Tibial nerve (tissue), 4 donors: ENCODE measurements at regions not wholly inside any gene's neighbourhood (a gene's known extent, or its start where the extent isn't known, plus 50 kb on each side); places are given as distances from the start of the nearest gene placed in this dataset.
"Not testable (repeated sequence)": the region's sequence is repeated elsewhere in the genome, so short reads cannot be mapped to it uniquely, and the experiment has no call there.

Experiments used
- DNase-seq, 2 donors: peaks; one replicate each; pipeline ENCODE4 v3.0.0-alpha.2; 2019; ENCODE audit warnings: low spot score in 2 of 2
- H3K27ac ChIP-seq, 4 donors: fragments of 200-600 bp; sonication (generic) in 3 of 4; one replicate each; pipeline ENCODE4 v1.5.1; 2017 to 2019; ENCODE audit warnings: mild to moderate bottlenecking in 1 of 4
- H3K27me3 ChIP-seq, 2 donors: fragments of 200-600 bp; sonication (generic) in 1 of 2; one replicate each; pipeline versions ENCODE4 v1.5.1 to v1.6.0; 2017 to 2019
- H3K36me3 ChIP-seq, 3 donors: fragments of 200-600 bp; sonication (generic); one replicate each; pipeline ENCODE4 v1.5.1; 2018 to 2019
- H3K4me1 ChIP-seq, 4 donors: fragments of 200-600 bp; sonication (generic) in 3 of 4; one replicate each; pipeline ENCODE4 v1.5.1; 2017 to 2019
- H3K4me3 ChIP-seq, 4 donors: fragments of 200-600 bp; sonication (generic) in 3 of 4; one replicate each; pipeline ENCODE4 v1.5.1; 2017 to 2019; ENCODE audit warnings: mild to moderate bottlenecking in 1 of 4, moderate library complexity in 1 of 4
- H3K9me3 ChIP-seq, 4 donors: fragments of 200-600 bp; sonication (generic) in 3 of 4; one replicate each; pipeline ENCODE4 v1.5.1; 2017 to 2019
- WGBS, 2 donors: methylation state at CpG; one replicate each; pipeline ENCODE4 v1.1.5; 2018; 5-methylcytosine and 5-hydroxymethylcytosine counted together

DNA sequence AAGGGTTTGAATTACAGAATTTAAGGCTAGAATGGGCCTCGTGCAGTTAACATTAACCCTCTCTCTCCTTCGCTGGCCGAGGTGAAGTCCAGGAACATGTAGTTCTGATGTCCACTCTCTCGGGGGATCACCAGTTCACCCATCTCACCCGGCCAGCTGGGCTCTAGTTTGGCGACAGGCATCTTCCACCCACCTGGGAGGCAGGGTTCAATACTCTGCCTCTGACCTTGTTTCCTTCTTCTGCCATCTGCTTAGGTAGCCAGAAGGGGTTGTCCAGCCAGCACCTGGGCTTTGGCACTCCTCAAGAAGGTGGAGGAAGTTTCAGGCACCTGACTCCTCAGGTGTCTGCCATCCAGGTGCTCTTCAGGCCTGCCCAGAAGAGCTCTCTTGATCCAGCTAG lies 2857.8 kb downstream of the RPIA start:
- H3K4me3 ChIP-seq, H3K9me3 ChIP-seq, H3K36me3 ChIP-seq, H3K27me3 ChIP-seq, H3K27ac ChIP-seq, H3K4me1 ChIP-seq, DNase-seq: not testable (repeated sequence)
- WGBS, 2 donors, result 77 to 80% methylated on average over 6 of the region's 6 CpGs

DNA sequence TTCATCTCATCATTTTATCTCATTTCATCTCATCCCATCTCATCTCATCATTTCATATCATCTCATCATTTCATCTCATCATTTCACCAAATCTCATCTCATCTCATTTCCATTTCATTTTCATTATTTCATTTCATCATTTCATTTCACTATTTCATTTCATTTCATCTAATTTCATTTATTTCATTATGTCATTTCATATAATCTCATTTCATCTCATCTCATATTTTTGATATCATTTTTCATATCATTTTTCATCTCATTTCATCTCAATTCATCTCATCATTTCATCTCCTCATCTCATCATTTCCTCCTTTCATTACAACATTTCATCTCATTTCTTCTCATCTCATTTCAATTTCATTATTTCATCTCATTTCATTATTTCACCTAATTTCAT lies 2866.8 kb downstream of the RPIA start:
- not testable (repeated sequence) for H3K4me1 ChIP-seq, H3K27ac ChIP-seq, H3K9me3 ChIP-seq, H3K36me3 ChIP-seq, H3K4me3 ChIP-seq, DNase-seq, H3K27me3 ChIP-seq

- WGBS, 2 donors, result 88 to 95% methylated on average over 1 of the region's 1 CpG
- not testable (repeated sequence) for H3K4me3 ChIP-seq, H3K27me3 ChIP-seq, H3K9me3 ChIP-seq, H3K36me3 ChIP-seq, H3K4me1 ChIP-seq, DNase-seq, H3K27ac ChIP-seq
Measured at GRCh38 chr2:91559269-91559668, 2867.8 kb downstream of the RPIA start.

GRCh38 chr2:91559886-91560614 lies 2868.6 kb downstream of the RPIA start:
- DNase-seq, H3K4me1 ChIP-seq, H3K27ac ChIP-seq, H3K4me3 ChIP-seq, H3K9me3 ChIP-seq, H3K36me3 ChIP-seq, H3K27me3 ChIP-seq: not testable (repeated sequence)

DNA sequence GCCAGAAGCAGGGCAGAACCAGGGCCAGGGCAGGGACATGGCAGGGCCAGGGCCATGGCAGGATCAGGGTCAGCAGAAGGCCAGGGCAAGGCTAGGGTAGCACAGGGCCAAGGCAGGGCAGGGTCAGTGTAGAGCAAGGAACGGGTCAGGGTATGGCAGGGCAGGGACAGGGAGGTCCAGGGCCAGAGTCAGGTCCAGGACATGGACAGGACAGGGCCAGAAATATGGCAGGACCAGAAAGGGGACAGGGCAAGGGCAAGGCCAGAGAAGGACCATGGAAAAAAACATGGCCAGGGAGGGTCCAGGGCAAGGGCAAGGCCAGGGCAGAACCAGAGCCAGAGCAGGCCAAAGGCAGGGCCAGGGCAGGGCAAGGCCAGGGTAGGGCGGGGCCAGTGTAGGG lies 2870.7 kb downstream of the RPIA start:
- H3K4me3 ChIP-seq, H3K27ac ChIP-seq, H3K9me3 ChIP-seq, DNase-seq, H3K27me3 ChIP-seq, H3K36me3 ChIP-seq, H3K4me1 ChIP-seq: not testable (repeated sequence)
- 60 to 83% methylated on average over 1 to 2 of the region's 2 CpGs for WGBS, 2 donors

- not testable (repeated sequence) for H3K4me1 ChIP-seq, H3K4me3 ChIP-seq, H3K36me3 ChIP-seq, H3K27ac ChIP-seq, H3K27me3 ChIP-seq, H3K9me3 ChIP-seq, DNase-seq
- WGBS, 2 donors, result 78 to 97% methylated on average over 3 of the region's 3 CpGs
Measured at GRCh38 chr2:91564700-91565099, 2873.2 kb downstream of the RPIA start.

- H3K36me3 ChIP-seq, H3K27me3 ChIP-seq, H3K4me1 ChIP-seq, DNase-seq, H3K9me3 ChIP-seq, H3K4me3 ChIP-seq, H3K27ac ChIP-seq: not testable (repeated sequence)
- 83 to 90% methylated on average over 4 to 5 of the region's 7 CpGs for WGBS, 2 donors
Measured at GRCh38 chr2:91565689-91566430, 2874.4 kb downstream of the RPIA start.

GRCh38 chr2:91566611-91567010 lies 2875.1 kb downstream of the RPIA start:
- 77 to 94% methylated on average over 6 to 8 of the region's 8 CpGs for WGBS, 2 donors
- not testable (repeated sequence) for DNase-seq

GRCh38 chr2:91567546-91568335 lies 2876.3 kb downstream of the RPIA start:
- not testable (repeated sequence) for H3K27ac ChIP-seq, H3K4me1 ChIP-seq, H3K4me3 ChIP-seq, DNase-seq, H3K36me3 ChIP-seq, H3K9me3 ChIP-seq, H3K27me3 ChIP-seq
- 87 to 91% methylated on average over 15 of the region's 18 CpGs for WGBS, 2 donors

More at GRCh38 chr2:91566611-91567010, 2875.1 kb downstream of the RPIA start:
- not testable (repeated sequence) for H3K4me3 ChIP-seq, H3K9me3 ChIP-seq, H3K36me3 ChIP-seq, H3K27ac ChIP-seq, H3K27me3 ChIP-seq, H3K4me1 ChIP-seq

DNA sequence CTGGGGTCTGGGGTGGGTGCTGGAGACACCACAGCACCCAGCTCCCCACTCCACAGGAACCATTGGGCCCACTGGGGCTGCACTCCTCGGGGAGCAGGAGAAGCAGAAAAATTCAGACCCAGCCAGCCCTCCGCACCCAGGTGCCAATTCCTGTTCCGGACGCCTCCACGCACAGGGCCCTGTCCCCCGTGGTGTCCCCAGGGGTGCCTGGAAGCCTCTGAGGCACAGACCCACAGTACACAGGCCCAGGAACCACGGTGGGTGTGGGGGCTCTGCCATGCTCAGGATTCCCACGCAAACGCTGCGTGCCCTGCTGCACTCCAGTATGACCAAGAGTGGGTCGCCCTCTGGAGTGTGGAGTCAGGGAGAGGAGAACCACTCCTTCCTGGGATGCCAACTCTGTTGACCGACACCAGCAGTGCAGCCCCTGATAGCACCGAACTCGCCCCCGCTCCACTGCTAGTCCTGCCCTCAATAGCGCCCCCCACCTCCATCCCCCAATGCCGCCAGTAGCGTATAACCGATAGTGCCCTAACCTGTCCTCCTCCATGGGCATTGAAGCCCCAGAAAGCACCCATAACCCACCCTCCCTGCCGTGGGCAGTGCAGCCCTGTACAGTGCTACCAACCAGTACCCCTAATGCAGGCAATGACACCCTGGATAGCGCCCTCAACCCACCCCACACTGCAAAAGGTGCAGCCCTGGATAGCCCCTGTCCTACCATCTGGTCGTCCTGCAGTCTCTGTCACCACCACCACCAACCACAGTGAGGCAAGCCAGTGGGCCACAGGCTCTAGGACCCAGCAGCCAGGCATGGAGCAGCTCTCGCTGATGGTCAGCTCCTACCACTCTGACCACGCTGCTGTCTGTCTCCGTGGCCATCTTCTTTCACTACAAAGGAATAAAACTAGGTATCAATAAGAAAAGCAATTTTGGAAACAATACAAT lies 2877.2 kb downstream of the RPIA start:
- not testable (repeated sequence) for H3K27me3 ChIP-seq, H3K36me3 ChIP-seq, H3K27ac ChIP-seq, H3K4me1 ChIP-seq, H3K9me3 ChIP-seq, H3K4me3 ChIP-seq, DNase-seq
- 82 to 91% methylated on average over 11 to 12 of the region's 25 CpGs for WGBS, 2 donors

- H3K27ac ChIP-seq, result not testable (repeated sequence)
Measured at GRCh38 chr2:91571239-91571923, 2879.9 kb downstream of the RPIA start.

GRCh38 chr2:91573018-91573417 lies 2881.5 kb downstream of the RPIA start:
- H3K4me3 ChIP-seq, H3K36me3 ChIP-seq, DNase-seq, H3K27ac ChIP-seq, H3K4me1 ChIP-seq, H3K9me3 ChIP-seq, H3K27me3 ChIP-seq: not testable (repeated sequence)
- 71 to 87% methylated on average over 4 of the region's 4 CpGs for WGBS, 2 donors

More at GRCh38 chr2:91571239-91571923, 2879.9 kb downstream of the RPIA start:
- not testable (repeated sequence) for DNase-seq, H3K4me1 ChIP-seq, H3K36me3 ChIP-seq, H3K9me3 ChIP-seq, H3K27me3 ChIP-seq
- H3K4me3 ChIP-seq, result peak overlapping the region in 1 of 4 donors; percentile 34
- WGBS, 2 donors, result 88 to 94% methylated on average over 77 to 78 of the region's 78 CpGs
